Epithelial cell of esophagus (primary cell): ENCODE measurements at regions not wholly inside any gene's neighbourhood (a gene's known extent, or its start where the extent isn't known, plus 50 kb on each side); places are given as distances from the start of the nearest gene placed in this dataset.

Experiments used
- DNase-seq: peaks from one replicate; pipeline ENCODE4 v3.0.0; 2010; ENCODE audit warnings: low read depth
- H3K4me3 ChIP-seq: 2 replicates; pipeline ENCODE4 v1.5.1; 2011; ENCODE audit warnings: mild to moderate bottlenecking, low read length, control low read depth
- TF ChIP-seq, protein P1 (sequence below): IDR thresholded peaks from 2 replicates; pipeline ENCODE4 v1.5.1; 2011; ENCODE audit warnings: low read depth, mild to moderate bottlenecking, low read length, control low read depth, inconsistent platforms; ENCODE audit not compliant: insufficient read depth; ENCODE audit errors: missing control alignments

DNA sequence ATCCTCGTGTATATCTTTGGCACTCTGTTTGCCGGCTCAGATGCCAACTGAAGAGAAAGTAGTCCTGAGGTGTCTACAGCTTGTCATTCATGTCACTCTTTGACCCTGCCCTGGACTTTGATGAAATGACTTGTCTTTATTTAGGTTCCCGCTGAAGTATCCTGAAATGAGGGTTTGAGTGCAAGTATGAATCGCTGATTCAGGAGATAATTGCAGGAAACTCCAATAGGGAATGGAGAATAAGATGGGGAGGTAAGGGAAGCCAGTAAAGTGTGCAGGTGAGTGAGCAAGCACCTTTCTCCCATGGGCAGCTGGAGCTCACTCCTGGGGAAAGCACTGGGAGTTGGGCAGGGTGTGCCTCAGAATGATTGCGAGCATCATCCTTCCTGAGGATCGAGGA lies 50.3 kb upstream of the ZFR start:
- TF ChIP-seq, protein P1, sequence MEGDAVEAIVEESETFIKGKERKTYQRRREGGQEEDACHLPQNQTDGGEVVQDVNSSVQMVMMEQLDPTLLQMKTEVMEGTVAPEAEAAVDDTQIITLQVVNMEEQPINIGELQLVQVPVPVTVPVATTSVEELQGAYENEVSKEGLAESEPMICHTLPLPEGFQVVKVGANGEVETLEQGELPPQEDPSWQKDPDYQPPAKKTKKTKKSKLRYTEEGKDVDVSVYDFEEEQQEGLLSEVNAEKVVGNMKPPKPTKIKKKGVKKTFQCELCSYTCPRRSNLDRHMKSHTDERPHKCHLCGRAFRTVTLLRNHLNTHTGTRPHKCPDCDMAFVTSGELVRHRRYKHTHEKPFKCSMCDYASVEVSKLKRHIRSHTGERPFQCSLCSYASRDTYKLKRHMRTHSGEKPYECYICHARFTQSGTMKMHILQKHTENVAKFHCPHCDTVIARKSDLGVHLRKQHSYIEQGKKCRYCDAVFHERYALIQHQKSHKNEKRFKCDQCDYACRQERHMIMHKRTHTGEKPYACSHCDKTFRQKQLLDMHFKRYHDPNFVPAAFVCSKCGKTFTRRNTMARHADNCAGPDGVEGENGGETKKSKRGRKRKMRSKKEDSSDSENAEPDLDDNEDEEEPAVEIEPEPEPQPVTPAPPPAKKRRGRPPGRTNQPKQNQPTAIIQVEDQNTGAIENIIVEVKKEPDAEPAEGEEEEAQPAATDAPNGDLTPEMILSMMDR = no peak
- no peak for DNase-seq
- no peak overlapping the region for H3K4me3 ChIP-seq
